Smooth muscle cell (in vitro differentiated cells): ENCODE measurements at regions not wholly inside any gene's neighbourhood (a gene's known extent, or its start where the extent isn't known, plus 50 kb on each side); places are given as distances from the start of the nearest gene placed in this dataset.

Source experiments
- DNase-seq: peaks from one replicate; lab custom pipeline; 2025; ENCODE audit not compliant: unreplicated experiment; lab: John Stamatoyannopoulos, UW
- H2AFZ ChIP-seq: fragments of 200-600 bp; sonication (generic); 2 replicates; pipeline ENCODE4 v1.6.0; 2016; ENCODE audit warnings: antibody characterized with exemption, low read depth, mild to moderate bottlenecking
- H3F3A ChIP-seq: fragments of 200-600 bp; sonication (generic); 2 replicates; pipeline ENCODE4 v1.6.0; 2017; ENCODE audit warnings: antibody characterized with exemption, low read depth
- H3K27ac ChIP-seq: fragments of 200-600 bp; sonication (generic); 2 replicates; pipeline ENCODE4 v1.5.1; 2016; ENCODE audit warnings: low read depth, mild to moderate bottlenecking
- H3K27me3 ChIP-seq: fragments of 200-600 bp; sonication (generic); 2 replicates; pipeline ENCODE4 v1.6.1; 2016; ENCODE audit warnings: low read depth, mild to moderate bottlenecking
- H3K36me3 ChIP-seq: fragments of 200-600 bp; sonication (generic); 2 replicates; pipeline ENCODE4 v1.5.1; 2016; ENCODE audit warnings: low read depth
- H3K4me1 ChIP-seq: fragments of 200-600 bp; sonication (generic); 2 replicates; pipeline ENCODE4 v1.5.1; 2016; ENCODE audit warnings: low read depth
- H3K4me2 ChIP-seq: fragments of 200-600 bp; sonication (generic); 2 replicates; pipeline ENCODE4 v1.6.0; 2016; ENCODE audit warnings: mild to moderate bottlenecking
- H3K4me3 ChIP-seq: fragments of 200-600 bp; sonication (generic); 2 replicates; pipeline ENCODE4 v1.5.1; 2016; ENCODE audit warnings: mild to moderate bottlenecking
- H3K79me2 ChIP-seq: fragments of 200-600 bp; sonication (generic); 2 replicates; pipeline ENCODE4 v1.6.0; 2016; ENCODE audit warnings: low read depth, mild to moderate bottlenecking
- H3K9ac ChIP-seq: fragments of 200-600 bp; sonication (generic); 2 replicates; pipeline ENCODE4 v1.6.0; 2016; ENCODE audit warnings: low read depth
- H3K9me3 ChIP-seq: fragments of 200-600 bp; sonication (generic); replicated peaks from 2 replicates; pipeline ENCODE4 v1.5.1; 2016; ENCODE audit warnings: low read depth
- H4K20me1 ChIP-seq: fragments of 200-600 bp; sonication (generic); 2 replicates; pipeline ENCODE4 v1.6.0; 2016; ENCODE audit warnings: low read depth
- CTCF ChIP-seq: fragments of 200-600 bp; sonication (generic); IDR thresholded peaks from 2 replicates; pipeline ENCODE4 v1.5.1; 2017; ENCODE audit warnings: borderline replicate concordance, mild to moderate bottlenecking, antibody characterized with exemption; ENCODE audit not compliant: insufficient read depth, poor library complexity, severe bottlenecking
- WGBS: methylation state at CpG from one replicate; pipeline ENCODE4 v1.1.7; 2016; ENCODE audit warnings: low lambda C conversion rate; 5-methylcytosine and 5-hydroxymethylcytosine counted together

GRCh38 chr3:28634019-28634418, 285.4 kb upstream of the AZI2 start:
- H3K9ac ChIP-seq: no peak overlapping the region
- H3K9me3 ChIP-seq: no peaks in the 10 kb centered on the region
- TF ChIP-seq CTCF: no peak
- H3K79me2 ChIP-seq: no peaks in the 10 kb centered on the region
- no peak overlapping the region for H3K4me3 ChIP-seq
- no peaks in the 10 kb centered on the region for H3K36me3 ChIP-seq
- H3K4me2 ChIP-seq: no peak overlapping the region
- H3F3A ChIP-seq: no peaks in the 10 kb centered on the region
- H2AFZ ChIP-seq: no peak overlapping the region
- H3K27ac ChIP-seq: no peak overlapping the region
- H3K4me1 ChIP-seq: no peaks in the 10 kb centered on the region
- H3K27me3 ChIP-seq: no peaks in the 10 kb centered on the region
- WGBS: 99% methylated on average over 2 of the region's 2 CpGs
- no peaks in the 10 kb centered on the region for H4K20me1 ChIP-seq
- DNase-seq: no peak

GRCh38 chr3:28637742-28638141, 289.1 kb upstream of the AZI2 start:
- no peak overlapping the region for H3K27ac ChIP-seq
- no peaks in the 10 kb centered on the region for H3K36me3 ChIP-seq
- H3F3A ChIP-seq: no peaks in the 10 kb centered on the region
- H3K79me2 ChIP-seq: no peaks in the 10 kb centered on the region
- no peaks in the 10 kb centered on the region for H4K20me1 ChIP-seq
- no peak overlapping the region for H3K4me2 ChIP-seq
- no peak overlapping the region for H2AFZ ChIP-seq
- TF ChIP-seq CTCF: no peak
- H3K4me1 ChIP-seq: no peaks in the 10 kb centered on the region
- H3K9me3 ChIP-seq: no peaks in the 10 kb centered on the region
- no peak overlapping the region for H3K4me3 ChIP-seq
- no peaks in the 10 kb centered on the region for H3K27me3 ChIP-seq
- DNase-seq: no peak
- 43% methylated on average over 3 of the region's 3 CpGs for WGBS
- H3K9ac ChIP-seq: no peak overlapping the region

GRCh38 chr3:28645149-28645548, 296.5 kb upstream of the AZI2 start:
- no peaks in the 10 kb centered on the region for H3K27me3 ChIP-seq

More at GRCh38 chr3:28645149-28645548, 296.5 kb upstream of the AZI2 start:
- Histone ChIP-seq H3K4me3 (no peak overlapping the region), H3K4me2 (no peak overlapping the region), H3K4me1 (no peaks in the 10 kb centered on the region), H3K9me3 (no peaks in the 10 kb centered on the region), H4K20me1 (no peaks in the 10 kb centered on the region), H3K79me2 (no peaks in the 10 kb centered on the region), H3K27ac (no peak overlapping the region), H3K36me3 (no peaks in the 10 kb centered on the region), H3K9ac (no peak overlapping the region), H3F3A (no peaks in the 10 kb centered on the region), H2AFZ (no peak overlapping the region)
- no peak for DNase-seq
- 84% methylated on average over 2 of the region's 2 CpGs for WGBS
- no peak for TF ChIP-seq CTCF
